ENCODE measurements at regions not wholly inside any gene's neighbourhood (a gene's known extent, or its start where the extent isn't known, plus 50 kb on each side); places are given as distances from the start of the nearest gene placed in this dataset.
A peak's percentile ranks its signal among the peaks of the same experiment; 100 is the strongest.

GRCh38 chr4:99724067-99724466 lies 66.4 kb upstream of the C4orf54 start:
- peaks cover 4 to 13% of the 10 kb centered on the region in 2 donors for H3K27me3 Mint-ChIP-seq

GRCh38 chr4:99723612-99724011 lies 66.0 kb upstream of the C4orf54 start:
- CTCF ChIA-PET (ENCODE audit: partially characterized antibody): no interaction called here
- intact Hi-C loops (cut with micrococcal nuclease): no loop called here

More at GRCh38 chr4:99724067-99724466, 66.4 kb upstream of the C4orf54 start:
- intact Hi-C loops (cut with micrococcal nuclease): no loop called here
- H3K27ac ChIP-seq (ENCODE audit: low read depth, low read length): no peak overlapping the region
- Mint-ChIP-seq H3K4me3 (no peak overlapping the region), H3K4me1 (peaks cover 0 to 2% (median 0%) of the 10 kb centered on the region in 4 donors), H3K36me3 (no peaks in the 10 kb centered on the region), H3K9me3 (peaks cover 0 to 4% (median 0%) of the 10 kb centered on the region in 8 donors), H3K27ac (no peak overlapping the region)
- H3K4me1 ChIP-seq (ENCODE audit: insufficient read depth, low read length): no peaks in the 10 kb centered on the region
- H3K9me3 ChIP-seq (ENCODE audit: control insufficient read depth in 1 of 2, low read length in 2 of 2): no peaks in the 10 kb centered on the region
- no peaks in the 10 kb centered on the region for H3K36me3 ChIP-seq (ENCODE audit: insufficient read depth, low read length)
- ChIA-PET CTCF (ENCODE audit: partially characterized antibody) (no interaction called here), POLR2A (ENCODE audit: partially characterized antibody) (no interaction called here)
- no peak for DNase-seq
- no peaks in the 10 kb centered on the region for H3K27me3 ChIP-seq (ENCODE audit: insufficient read depth, low read length)
- no peak overlapping the region for H3K4me3 ChIP-seq (ENCODE audit: low read length in 2 of 2)

GRCh38 chr4:99722725-99723124 lies 65.1 kb upstream of the C4orf54 start:
- ChIA-PET POLR2A (ENCODE audit: partially characterized antibody) (no interaction called here), CTCF (ENCODE audit: partially characterized antibody) (no interaction called here)
- intact Hi-C loops (cut with micrococcal nuclease): no loop called here
- peaks cover 4 to 16% of the 10 kb centered on the region in 2 donors for H3K27me3 Mint-ChIP-seq
- no peak overlapping the region for H3K27ac Mint-ChIP-seq
- Histone ChIP-seq H3K27me3 (ENCODE audit: insufficient read depth, low read length) (no peaks in the 10 kb centered on the region), H3K9me3 (ENCODE audit: control insufficient read depth in 1 of 2, low read length in 2 of 2) (no peaks in the 10 kb centered on the region), H3K36me3 (ENCODE audit: insufficient read depth, low read length) (no peaks in the 10 kb centered on the region), H3K4me1 (ENCODE audit: insufficient read depth, low read length) (no peaks in the 10 kb centered on the region), H3K4me3 (ENCODE audit: low read length in 2 of 2) (no peak overlapping the region), H3K27ac (ENCODE audit: low read depth, low read length) (no peak overlapping the region)
- H3K36me3 Mint-ChIP-seq: no peaks in the 10 kb centered on the region
- peaks cover 0 to 4% (median 0%) of the 10 kb centered on the region in 8 donors for H3K9me3 Mint-ChIP-seq
- DNase-seq: no peak
- peaks cover 0 to 2% (median 0%) of the 10 kb centered on the region in 4 donors for H3K4me1 Mint-ChIP-seq
- H3K4me3 Mint-ChIP-seq: no peak overlapping the region

More at GRCh38 chr4:99723612-99724011, 66.0 kb upstream of the C4orf54 start:
- Mint-ChIP-seq H3K36me3 (no peaks in the 10 kb centered on the region), H3K27ac (no peak overlapping the region), H3K9me3 (peaks cover 0 to 4% (median 0%) of the 10 kb centered on the region in 8 donors), H3K27me3 (peaks cover 4 to 13% of the 10 kb centered on the region in 2 donors), H3K4me3 (no peak overlapping the region), H3K4me1 (peaks cover 0 to 2% (median 0%) of the 10 kb centered on the region in 4 donors)
- no peak overlapping the region for H3K27ac ChIP-seq (ENCODE audit: low read depth, low read length)
- no peaks in the 10 kb centered on the region for H3K36me3 ChIP-seq (ENCODE audit: insufficient read depth, low read length)
- DNase-seq: no peak
- no peak overlapping the region for H3K4me3 ChIP-seq (ENCODE audit: low read length in 2 of 2)
- POLR2A ChIA-PET (ENCODE audit: partially characterized antibody): no interaction called here
- no peaks in the 10 kb centered on the region for H3K4me1 ChIP-seq (ENCODE audit: insufficient read depth, low read length)
- H3K9me3 ChIP-seq (ENCODE audit: control insufficient read depth in 1 of 2, low read length in 2 of 2): no peaks in the 10 kb centered on the region
- H3K27me3 ChIP-seq (ENCODE audit: insufficient read depth, low read length): no peaks in the 10 kb centered on the region

- Histone ChIP-seq H3K36me3 (ENCODE audit: insufficient read depth, low read length) (no peaks in the 10 kb centered on the region), H3K4me1 (ENCODE audit: insufficient read depth, low read length) (no peaks in the 10 kb centered on the region), H3K27ac (ENCODE audit: low read depth, low read length) (no peak overlapping the region), H3K9me3 (ENCODE audit: control insufficient read depth in 1 of 2, low read length in 2 of 2) (no peaks in the 10 kb centered on the region), H3K4me3 (ENCODE audit: low read length in 2 of 2) (no peak overlapping the region), H3K27me3 (ENCODE audit: insufficient read depth, low read length) (no peaks in the 10 kb centered on the region)
- Mint-ChIP-seq H3K36me3 (no peaks in the 10 kb centered on the region), H3K9me3 (no peaks in the 10 kb centered on the region), H3K27me3 (peaks cover 4 to 17% of the 10 kb centered on the region in 2 donors), H3K4me1 (peaks cover 0 to 2% (median 0%) of the 10 kb centered on the region in 4 donors), H3K4me3 (no peak overlapping the region), H3K27ac (peak overlapping the region in 1 of 7 donors; percentile 30)
- ChIA-PET CTCF (ENCODE audit: partially characterized antibody) (interaction anchor here (0.7 kb wide), 1 partner anchor 11 kb away, joined by 3 read pairs; no protein-coding TSS in a partner anchor), POLR2A (ENCODE audit: partially characterized antibody) (no interaction called here)
- no peak for DNase-seq
- intact Hi-C loops (cut with micrococcal nuclease): no loop called here
Observed at GRCh38 chr4:99722006-99722405, 64.4 kb upstream of the C4orf54 start.

GRCh38 chr4:99720206-99720605 lies 62.6 kb upstream of the C4orf54 start:
- no peaks in the 10 kb centered on the region for H3K36me3 ChIP-seq (ENCODE audit: insufficient read depth, low read length)
- Mint-ChIP-seq H3K27ac (no peak overlapping the region), H3K4me3 (no peak overlapping the region), H3K4me1 (no peaks in the 10 kb centered on the region), H3K36me3 (no peaks in the 10 kb centered on the region), H3K9me3 (no peaks in the 10 kb centered on the region), H3K27me3 (peaks cover 4 to 14% of the 10 kb centered on the region in 2 donors)
- DNase-seq: no peak
- ChIA-PET POLR2A (ENCODE audit: partially characterized antibody) (no interaction called here), CTCF (ENCODE audit: partially characterized antibody) (interaction anchor here (1.3 kb wide), 1 partner anchor 9 kb away, joined by 6 read pairs; no protein-coding TSS in a partner anchor)
- no peak overlapping the region for H3K27ac ChIP-seq (ENCODE audit: low read depth, low read length)
- no peak overlapping the region for H3K4me3 ChIP-seq (ENCODE audit: low read length in 2 of 2)
- no peaks in the 10 kb centered on the region for H3K27me3 ChIP-seq (ENCODE audit: insufficient read depth, low read length)
- H3K4me1 ChIP-seq (ENCODE audit: insufficient read depth, low read length): no peaks in the 10 kb centered on the region
- intact Hi-C loops (cut with micrococcal nuclease): no loop called here
- H3K9me3 ChIP-seq (ENCODE audit: control insufficient read depth in 1 of 2, low read length in 2 of 2): no peaks in the 10 kb centered on the region

- Histone ChIP-seq H3K27ac (ENCODE audit: low read depth, low read length) (no peak overlapping the region), H3K9me3 (ENCODE audit: control insufficient read depth in 1 of 2, low read length in 2 of 2) (no peaks in the 10 kb centered on the region), H3K27me3 (ENCODE audit: insufficient read depth, low read length) (no peaks in the 10 kb centered on the region), H3K4me3 (ENCODE audit: low read length in 2 of 2) (no peak overlapping the region), H3K36me3 (ENCODE audit: insufficient read depth, low read length) (no peaks in the 10 kb centered on the region), H3K4me1 (ENCODE audit: insufficient read depth, low read length) (no peaks in the 10 kb centered on the region)
- intact Hi-C loops (cut with micrococcal nuclease): no loop called here
- no peak overlapping the region for H3K27ac Mint-ChIP-seq
- no peak for DNase-seq
- H3K27me3 Mint-ChIP-seq: peaks cover 4 to 11% of the 10 kb centered on the region in 2 donors
- H3K9me3 Mint-ChIP-seq: peaks cover 0 to 2% (median 0%) of the 10 kb centered on the region in 8 donors
- ChIA-PET CTCF (ENCODE audit: partially characterized antibody) (no interaction called here), POLR2A (ENCODE audit: partially characterized antibody) (no interaction called here)
- H3K4me1 Mint-ChIP-seq: no peaks in the 10 kb centered on the region
- H3K4me3 Mint-ChIP-seq: no peak overlapping the region
- H3K36me3 Mint-ChIP-seq: no peaks in the 10 kb centered on the region
Observed at GRCh38 chr4:99716996-99717395, 59.4 kb upstream of the C4orf54 start.

GRCh38 chr4:99715286-99715685 lies 57.7 kb upstream of the C4orf54 start:
- H3K9me3 Mint-ChIP-seq: peaks cover 0 to 2% (median 0%) of the 10 kb centered on the region in 8 donors
- intact Hi-C loops (cut with micrococcal nuclease): no loop called here
- CTCF ChIA-PET (ENCODE audit: partially characterized antibody): no interaction called here
- Histone ChIP-seq H3K9me3 (ENCODE audit: control insufficient read depth in 1 of 2, low read length in 2 of 2) (no peaks in the 10 kb centered on the region), H3K27ac (ENCODE audit: low read depth, low read length) (no peak overlapping the region), H3K27me3 (ENCODE audit: insufficient read depth, low read length) (no peaks in the 10 kb centered on the region), H3K4me3 (ENCODE audit: low read length in 2 of 2) (no peak overlapping the region), H3K4me1 (ENCODE audit: insufficient read depth, low read length) (no peaks in the 10 kb centered on the region), H3K36me3 (ENCODE audit: insufficient read depth, low read length) (no peaks in the 10 kb centered on the region)
- no peak for DNase-seq
- H3K4me1 Mint-ChIP-seq: no peaks in the 10 kb centered on the region
- H3K36me3 Mint-ChIP-seq: no peaks in the 10 kb centered on the region
- POLR2A ChIA-PET (ENCODE audit: partially characterized antibody): no interaction called here
- no peak overlapping the region for H3K4me3 Mint-ChIP-seq
- H3K27ac Mint-ChIP-seq: no peak overlapping the region
- peaks cover 4 to 11% of the 10 kb centered on the region in 2 donors for H3K27me3 Mint-ChIP-seq

GRCh38 chr4:99714179-99714578 lies 56.6 kb upstream of the C4orf54 start:
- ChIA-PET CTCF (ENCODE audit: partially characterized antibody) (no interaction called here), POLR2A (ENCODE audit: partially characterized antibody) (no interaction called here)
- DNase-seq: no peak
- peaks cover under 1 to 4% of the 10 kb centered on the region in 2 donors for H3K27me3 Mint-ChIP-seq
- H3K27ac Mint-ChIP-seq: no peak overlapping the region
- no peaks in the 10 kb centered on the region for H3K36me3 Mint-ChIP-seq
- no peaks in the 10 kb centered on the region for H3K9me3 ChIP-seq (ENCODE audit: control insufficient read depth in 1 of 2, low read length in 2 of 2)
- peaks cover 0 to 2% (median 0%) of the 10 kb centered on the region in 8 donors for H3K9me3 Mint-ChIP-seq
- H3K27me3 ChIP-seq (ENCODE audit: insufficient read depth, low read length): no peaks in the 10 kb centered on the region
- H3K27ac ChIP-seq (ENCODE audit: low read depth, low read length): no peak overlapping the region
- H3K4me1 Mint-ChIP-seq: no peaks in the 10 kb centered on the region
- no peaks in the 10 kb centered on the region for H3K4me1 ChIP-seq (ENCODE audit: insufficient read depth, low read length)
- H3K4me3 Mint-ChIP-seq: no peak overlapping the region
- H3K4me3 ChIP-seq (ENCODE audit: low read length in 2 of 2): no peak overlapping the region
- no peaks in the 10 kb centered on the region for H3K36me3 ChIP-seq (ENCODE audit: insufficient read depth, low read length)
- intact Hi-C loops (cut with micrococcal nuclease): no loop called here
